UCSD-AML1 (cell line): ENCODE measurements at regions not wholly inside any gene's neighbourhood (a gene's known extent, or its start where the extent isn't known, plus 50 kb on each side); places are given as distances from the start of the nearest gene placed in this dataset.

Source experiments
- DNase-seq: peaks from one replicate; lab custom pipeline; 2025; ENCODE audit not compliant: unreplicated experiment; lab: John Stamatoyannopoulos, UW

GRCh38 chr2:217658806-217659205, 344.0 kb downstream of the TNS1 start:
- DNase-seq: no peak

- no peak for DNase-seq
Measured at GRCh38 chr2:217657252-217657651, 345.5 kb downstream of the TNS1 start.

- DNase-seq: no peak
Measured at GRCh38 chr2:217656316-217656715, 346.5 kb downstream of the TNS1 start.

DNA sequence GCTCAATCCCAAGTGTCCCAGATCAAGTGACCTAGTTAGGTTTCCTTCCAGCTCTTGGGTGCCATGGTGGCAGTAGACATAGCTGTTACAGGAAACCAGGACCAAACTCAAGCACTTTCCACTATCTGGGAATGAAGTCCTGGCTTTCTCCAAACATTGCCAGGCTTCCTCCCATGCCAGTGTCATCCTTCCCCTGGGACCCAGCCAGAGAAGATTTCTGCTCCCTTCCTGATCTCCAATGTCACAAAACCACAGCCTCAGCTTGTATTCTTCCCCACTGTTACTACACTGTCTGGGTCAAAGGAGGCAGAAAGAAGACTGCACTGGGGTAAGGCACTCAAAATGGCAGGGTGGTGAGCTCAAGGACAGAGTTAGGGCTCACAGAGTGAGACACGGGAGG, 347.1 kb downstream of the TNS1 start:
- DNase-seq: no peak

DNA sequence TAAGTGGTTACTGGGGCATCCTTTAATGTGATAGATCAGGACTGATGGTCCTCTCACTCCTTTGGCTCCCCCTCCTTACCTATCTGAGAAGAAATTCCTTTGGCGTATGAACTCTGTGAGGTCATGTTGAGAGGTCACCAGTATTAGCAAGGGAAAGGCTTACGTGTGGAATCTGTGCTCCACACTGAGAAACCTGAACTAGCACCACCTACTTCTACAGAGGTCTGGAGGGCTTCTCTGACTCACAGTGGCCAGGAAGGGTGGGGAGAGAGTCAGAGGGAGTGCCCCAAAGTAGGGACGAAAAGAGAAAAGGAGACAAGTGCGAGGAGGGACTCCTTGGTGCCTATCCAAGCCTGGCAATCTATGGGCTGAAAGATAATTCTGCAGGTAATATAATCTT, 348.6 kb downstream of the TNS1 start:
- DNase-seq: no peak

DNA sequence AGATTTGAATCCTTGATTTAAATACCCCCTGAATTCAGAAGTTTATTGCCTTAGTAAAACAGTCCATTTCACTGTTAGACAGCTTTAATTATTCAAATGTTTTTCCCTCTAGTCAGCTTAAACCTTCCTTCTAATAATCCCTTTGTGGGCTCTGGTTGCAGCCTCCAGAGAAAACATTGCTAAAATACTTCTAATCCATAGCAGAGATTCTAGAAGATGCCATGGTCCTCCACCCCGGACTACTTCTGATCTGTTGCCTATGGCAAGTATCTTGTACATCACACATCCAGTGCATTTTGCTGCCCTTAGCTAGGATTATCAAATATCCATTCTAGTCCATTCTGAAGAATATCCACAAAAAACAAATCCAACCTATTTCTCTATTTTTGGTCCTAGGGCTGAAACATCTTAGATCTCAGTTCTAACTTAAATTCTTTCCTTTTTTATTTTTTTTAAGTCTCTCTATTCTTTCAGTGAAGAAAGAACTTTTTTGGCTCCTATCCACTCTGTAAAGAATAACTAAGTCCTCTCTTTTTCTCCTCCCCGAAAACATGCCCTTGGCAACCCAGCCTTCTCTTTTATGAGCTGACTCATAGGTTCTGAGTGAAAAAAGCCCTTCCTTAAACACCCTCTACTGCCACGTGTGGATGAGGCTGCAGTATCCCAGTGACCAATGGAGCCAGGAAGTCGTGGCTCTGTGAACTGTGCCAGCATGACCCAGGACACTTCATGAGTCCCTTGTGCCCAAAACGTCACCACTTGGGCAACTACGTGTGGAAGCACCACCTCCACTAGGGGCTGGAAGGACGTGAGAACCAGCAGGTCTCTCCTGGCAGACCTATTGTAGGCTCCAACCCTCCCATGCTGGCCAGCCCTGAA, 349.8 kb downstream of the TNS1 start:
- DNase-seq: no peak

DNA sequence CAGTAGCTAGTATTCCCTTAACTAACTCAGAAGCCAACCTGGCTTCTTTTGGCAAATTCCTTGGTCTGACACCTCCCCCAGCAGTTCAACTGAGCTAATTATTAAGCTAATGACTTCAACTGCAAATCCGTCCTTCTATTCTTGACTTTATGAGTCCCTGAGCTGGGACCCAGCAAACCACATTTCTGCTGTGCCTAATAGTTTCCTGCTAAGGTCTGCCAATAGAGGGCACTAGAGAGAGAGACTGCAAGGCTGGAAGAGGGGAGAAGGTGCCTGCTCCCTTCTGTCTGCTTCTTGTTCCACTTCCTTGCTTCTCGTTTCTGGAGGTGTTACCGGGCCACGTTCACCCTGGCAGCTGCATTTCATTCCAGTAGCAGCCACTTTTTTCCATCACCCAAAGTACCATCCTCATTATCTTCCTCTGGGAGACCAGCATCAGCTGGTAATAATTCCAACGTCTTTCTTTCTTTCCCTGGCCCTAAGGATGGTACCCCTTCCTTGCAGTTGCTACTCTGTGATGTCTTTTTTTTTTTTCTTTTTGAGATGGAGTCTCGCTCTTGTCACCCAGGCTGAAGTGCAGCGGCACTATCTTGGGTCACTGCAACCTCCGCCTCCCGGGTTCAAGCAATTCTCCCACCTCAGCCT, 352.0 kb downstream of the TNS1 start:
- no peak for DNase-seq

- DNase-seq: no peak
Measured at GRCh38 chr2:217650229-217650628, 352.6 kb downstream of the TNS1 start.

DNA sequence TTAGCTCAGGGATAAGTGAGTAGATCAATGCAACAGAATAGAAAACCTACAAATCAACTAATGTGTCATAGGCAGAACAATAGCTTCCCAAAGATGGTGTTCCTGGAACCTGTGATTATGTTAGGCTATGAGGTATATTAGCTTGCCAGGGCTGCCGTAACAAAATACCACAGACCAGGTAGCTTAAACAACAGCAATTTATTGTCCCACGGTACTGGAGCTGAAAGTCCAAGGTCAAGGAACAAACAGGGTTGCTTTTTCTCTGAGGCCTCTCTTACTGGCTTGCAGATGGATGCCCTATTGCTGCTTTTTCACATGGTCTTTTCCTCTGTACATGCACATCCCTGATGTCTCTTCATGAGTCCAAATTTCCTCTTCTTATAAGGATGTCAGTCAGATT, 354.9 kb downstream of the TNS1 start:
- DNase-seq: no peak

- no peak for DNase-seq
Measured at GRCh38 chr2:217647226-217647625, 355.6 kb downstream of the TNS1 start.

DNA sequence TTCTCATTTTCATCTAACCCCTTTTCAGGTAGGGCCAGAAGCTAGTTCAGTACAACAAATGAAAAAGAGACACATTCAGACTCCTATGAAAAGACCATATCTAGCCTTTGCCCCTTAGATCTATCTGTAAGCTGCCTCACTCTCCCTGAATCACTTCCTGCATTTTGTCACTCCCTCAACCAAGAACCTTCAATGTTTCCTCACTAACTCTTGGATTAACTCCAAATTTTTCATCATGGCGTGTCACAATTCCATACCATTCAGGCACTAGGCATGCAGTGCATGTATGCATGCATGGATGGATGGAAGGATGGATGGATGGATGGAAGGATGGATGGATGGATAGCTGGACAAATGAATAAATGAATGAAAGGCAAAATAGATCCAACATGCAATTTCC, 356.9 kb downstream of the TNS1 start:
- DNase-seq: no peak

DNA sequence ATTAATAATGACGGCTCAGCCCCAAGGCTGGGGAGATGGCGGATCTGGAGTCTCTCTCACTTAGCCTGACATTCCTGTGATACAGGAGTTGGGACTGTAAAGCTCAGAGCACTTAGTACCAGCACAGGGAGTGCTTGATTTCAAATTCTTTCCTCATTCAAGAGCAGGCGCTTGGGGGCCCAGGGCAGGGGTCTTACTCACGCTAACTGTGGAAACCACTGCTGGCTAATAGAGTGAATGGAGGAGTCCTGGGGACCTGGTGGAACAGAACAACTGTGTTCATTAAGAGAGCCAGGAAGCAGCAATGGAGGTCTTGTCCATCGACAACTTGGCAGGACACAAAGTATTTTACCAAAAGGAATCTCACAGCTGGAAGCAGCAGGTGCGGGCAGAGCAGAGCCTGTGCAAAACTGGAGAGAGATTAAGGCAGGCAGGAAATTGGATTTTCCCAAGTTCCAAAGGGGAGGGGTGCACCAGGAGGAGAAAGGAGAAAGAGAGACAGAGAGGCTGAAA, 358.9 kb downstream of the TNS1 start:
- no peak for DNase-seq

DNA sequence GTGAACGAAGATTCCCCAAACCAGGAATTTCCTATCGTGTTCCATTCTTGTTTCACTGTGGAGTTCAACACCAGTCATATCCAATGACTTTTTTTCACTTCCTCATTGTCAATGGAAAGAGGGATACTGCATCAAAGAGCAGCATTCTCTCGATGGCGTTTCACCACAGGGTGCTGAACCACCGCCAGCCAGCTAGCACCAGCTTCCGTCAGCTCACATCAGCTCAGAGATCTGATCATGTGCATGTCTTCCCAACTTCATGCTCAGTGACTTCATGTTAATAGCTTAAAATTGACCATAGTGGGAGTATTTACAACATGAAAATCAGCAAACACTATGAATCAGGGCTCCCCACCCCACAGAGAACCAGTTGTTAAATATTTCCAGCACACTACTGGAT, 359.9 kb downstream of the TNS1 start:
- DNase-seq: no peak

- DNase-seq: no peak
Measured at GRCh38 chr2:217641960-217642359, 360.8 kb downstream of the TNS1 start.

DNA sequence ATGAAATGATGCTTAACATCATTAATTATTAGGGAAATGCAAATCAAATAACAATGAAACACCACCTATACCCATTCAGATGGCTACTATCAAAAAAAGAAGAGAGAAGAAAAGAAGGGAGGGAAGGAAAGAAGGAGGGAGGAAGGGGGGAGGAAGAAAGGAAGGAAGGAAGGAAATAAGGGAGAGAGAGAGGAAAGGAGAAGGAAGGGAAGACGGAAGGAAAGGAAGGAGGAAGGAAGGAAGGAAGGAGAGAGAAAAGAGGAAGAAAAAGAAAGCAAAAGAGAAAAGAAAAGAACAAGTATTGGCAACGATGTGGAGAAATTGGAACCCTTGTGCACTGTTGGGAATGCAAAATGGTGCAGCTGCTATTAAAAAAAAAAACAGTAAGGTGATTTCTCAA, 363.3 kb downstream of the TNS1 start:
- no peak for DNase-seq

DNA sequence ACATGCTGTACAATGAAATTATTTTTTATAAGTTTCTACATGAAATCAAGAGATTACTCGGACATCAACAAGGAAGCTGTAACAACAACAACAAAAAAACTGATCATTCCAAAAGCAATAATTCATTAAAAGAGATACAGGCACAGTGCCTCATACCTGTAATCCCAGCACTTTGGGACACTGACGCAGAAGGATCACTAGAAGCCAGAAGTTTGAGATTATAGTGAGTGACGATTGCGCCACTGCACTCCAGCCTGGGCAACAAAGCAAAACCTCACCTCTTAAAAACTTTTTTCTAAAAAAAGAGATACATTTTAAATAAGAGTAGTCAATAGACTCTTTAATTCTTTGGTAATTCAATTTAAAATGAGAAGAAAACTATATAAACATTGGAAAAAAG, 364.3 kb downstream of the TNS1 start:
- no peak for DNase-seq

- DNase-seq: no peak
Measured at GRCh38 chr2:217638031-217638430, 364.8 kb downstream of the TNS1 start.

GRCh38 chr2:217636991-217637561, 365.7 kb downstream of the TNS1 start:
- no peak for DNase-seq

- DNase-seq: no peak
Measured at GRCh38 chr2:217636578-217636977, 366.2 kb downstream of the TNS1 start.

DNA sequence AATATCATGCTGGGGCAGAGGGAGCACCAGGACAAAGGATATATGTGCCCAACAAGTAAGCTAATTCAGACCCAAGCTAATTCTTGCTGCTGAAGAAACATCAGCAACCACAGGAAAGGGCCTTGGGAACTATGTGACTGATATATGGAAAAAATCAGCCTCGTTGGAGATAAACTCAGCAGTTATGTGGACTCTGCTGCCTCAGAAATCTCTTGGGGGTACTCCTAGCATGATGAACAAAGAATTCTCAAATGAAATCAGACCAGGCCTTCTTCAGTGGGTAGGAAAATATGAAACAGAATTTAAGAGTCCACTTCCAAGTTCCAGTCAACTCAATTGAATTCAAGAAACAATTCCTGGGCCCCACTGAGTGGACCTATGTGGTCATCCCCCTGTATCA, 367.9 kb downstream of the TNS1 start:
- no peak for DNase-seq

DNA sequence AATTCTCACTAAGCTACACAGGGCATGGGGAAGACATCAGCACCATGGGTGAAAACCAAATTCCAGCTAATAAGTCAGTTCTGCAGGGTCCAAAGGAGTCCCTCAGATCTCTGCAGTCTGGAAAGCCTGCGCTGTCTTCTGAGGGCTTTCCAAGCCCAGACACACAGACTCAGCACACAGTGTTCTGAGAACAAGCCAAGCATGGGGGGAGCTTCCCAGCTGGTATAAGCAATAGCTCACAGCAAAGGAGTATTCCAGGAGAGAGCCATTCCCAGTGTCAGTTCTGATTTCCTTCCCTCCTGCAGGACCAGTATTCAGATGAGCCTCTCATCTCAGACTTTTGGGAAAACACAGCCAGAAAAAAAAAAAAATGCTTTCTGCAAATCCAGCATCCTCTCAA, 370.8 kb downstream of the TNS1 start:
- DNase-seq: no peak

DNA sequence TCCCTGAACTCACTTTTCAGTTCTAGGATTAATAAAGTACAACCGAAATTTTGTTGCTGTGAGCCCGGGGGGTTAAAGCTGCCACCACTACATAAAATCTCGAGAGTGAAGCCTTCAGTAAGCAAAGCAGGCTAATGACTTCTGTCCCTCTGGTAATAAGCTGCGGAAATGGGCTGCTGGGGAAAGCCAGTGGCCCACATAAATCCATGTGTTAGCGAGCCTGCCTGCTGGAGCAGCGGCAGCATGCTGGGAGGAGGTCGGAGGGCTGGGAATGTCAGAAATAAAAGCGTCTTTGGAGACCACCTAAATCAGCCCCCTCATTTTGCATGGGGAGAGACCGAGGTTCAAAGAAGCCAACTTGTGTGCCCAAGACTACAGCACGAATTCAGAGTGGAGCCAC, 371.7 kb downstream of the TNS1 start:
- DNase-seq: no peak
